SW480 (cell line): ENCODE measurements at regions not wholly inside any gene's neighbourhood (a gene's known extent, or its start where the extent isn't known, plus 50 kb on each side); places are given as distances from the start of the nearest gene placed in this dataset.
"Not testable (repeated sequence)": the region's sequence is repeated elsewhere in the genome, so short reads cannot be mapped to it uniquely, and the experiment has no call there.

Experiments
- DNase-seq: peaks from one replicate; pipeline ENCODE4 v3.0.0-alpha.2; 2016; ENCODE audit warnings: low spot score

GRCh38 chr2:53356291-53356905, 411.2 kb upstream of the CHAC2 start:
- DNase-seq = no peak

- DNase-seq = peak; percentile 95
Observed at GRCh38 chr2:53353135-53354114, 414.2 kb upstream of the CHAC2 start.

- DNase-seq = no peak
Observed at GRCh38 chr2:53347269-53347668, 420.3 kb upstream of the CHAC2 start.

GRCh38 chr2:53342248-53342647, 425.4 kb upstream of the CHAC2 start:
- DNase-seq = no peak

- no peak for DNase-seq
Observed at GRCh38 chr2:53334610-53335009, 433.0 kb upstream of the CHAC2 start.

- DNase-seq = no peak
Observed at GRCh38 chr2:53331667-53332066, 435.9 kb upstream of the CHAC2 start.

- DNase-seq = no peak
Observed at GRCh38 chr2:53317861-53318260, 449.7 kb upstream of the CHAC2 start.

GRCh38 chr2:53315149-53315548, 452.5 kb upstream of the CHAC2 start:
- no peak for DNase-seq

GRCh38 chr2:53314718-53315117, 452.9 kb upstream of the CHAC2 start:
- no peak for DNase-seq

GRCh38 chr2:53313644-53314043, 454.0 kb upstream of the CHAC2 start:
- DNase-seq = not testable (repeated sequence)

GRCh38 chr2:53312721-53313120, 454.9 kb upstream of the CHAC2 start:
- no peak for DNase-seq

- DNase-seq = no peak
Observed at GRCh38 chr2:53312181-53312580, 455.4 kb upstream of the CHAC2 start.

GRCh38 chr2:53303012-53303578, 464.5 kb upstream of the CHAC2 start:
- DNase-seq = no peak

GRCh38 chr2:53302455-53302854, 465.1 kb upstream of the CHAC2 start:
- DNase-seq = no peak

GRCh38 chr2:53289309-53290006, 478.1 kb upstream of the CHAC2 start:
- DNase-seq = no peak

- DNase-seq = peak; percentile 39
Observed at GRCh38 chr2:53286345-53286744, 481.3 kb upstream of the CHAC2 start.

GRCh38 chr2:53275743-53276142, 491.9 kb upstream of the CHAC2 start:
- peak; percentile 17 for DNase-seq

GRCh38 chr2:53268626-53269025, 499.0 kb upstream of the CHAC2 start:
- no peak for DNase-seq

GRCh38 chr2:53268086-53268485, 499.5 kb upstream of the CHAC2 start:
- DNase-seq = no peak

GRCh38 chr2:53265544-53266299, 501.9 kb upstream of the CHAC2 start:
- no peak for DNase-seq

- no peak for DNase-seq
Observed at GRCh38 chr2:53260568-53260967, 507.0 kb upstream of the CHAC2 start.
